CD4-positive, CD25-positive, alpha-beta regulatory T cell (primary cell): ENCODE measurements at regions not wholly inside any gene's neighbourhood (a gene's known extent, or its start where the extent isn't known, plus 50 kb on each side); places are given as distances from the start of the nearest gene placed in this dataset.
"Not testable (repeated sequence)": the region's sequence is repeated elsewhere in the genome, so short reads cannot be mapped to it uniquely, and the experiment has no call there.

Experiments used
- ATAC-seq, 2 donors: fragments of 150-1000 bp; cut with Tn5 transposase; one replicate each; pipeline ENCODE4 v1.10.0; 2021; ENCODE audit warnings: low read depth in 2 of 2, moderate number of reproducible peaks in 2 of 2, moderate library complexity in 1 of 2
- DNase-seq, 3 donors: peaks; one replicate each; pipeline versions ENCODE4 v3.0.0 to v3.0.0-alpha.2; 2012 to 2022; ENCODE audit warnings: mixed read lengths in 1 of 3
- H3K27ac ChIP-seq: one replicate; pipeline ENCODE4 v1.7.0; 2013; ENCODE audit warnings: mild to moderate bottlenecking, low read length; ENCODE audit not compliant: insufficient read depth, poor library complexity, severe bottlenecking
- H3K27me3 ChIP-seq: one replicate; pipeline ENCODE4 v1.7.0; 2013; ENCODE audit warnings: low read length; ENCODE audit not compliant: control insufficient read depth, insufficient read depth
- H3K36me3 ChIP-seq: one replicate; pipeline ENCODE4 v1.7.0; 2013; ENCODE audit warnings: mild to moderate bottlenecking, low read length, moderate library complexity; ENCODE audit not compliant: control insufficient read depth, insufficient read depth
- H3K4me1 ChIP-seq: 2 replicates; pipeline ENCODE4 v1.7.0; 2013; ENCODE audit warnings: mild to moderate bottlenecking, low read length; ENCODE audit not compliant: insufficient read depth, control insufficient read depth, poor library complexity, severe bottlenecking
- H3K4me3 ChIP-seq: one replicate; pipeline ENCODE4 v1.7.0; 2013; ENCODE audit warnings: low read depth, mild to moderate bottlenecking, low read length, moderate library complexity
- H3K9me3 ChIP-seq, 2 experiments: 1 replicate in 1 of 2; 2 replicates in 1 of 2; pipeline ENCODE4 v1.7.0; 2013; ENCODE audit warnings: low read length in 2 of 2, mild to moderate bottlenecking in 1 of 2, moderate library complexity in 1 of 2; ENCODE audit not compliant: control insufficient read depth in 2 of 2
- H3K27ac Mint-ChIP-seq, 3 donors: one replicate each; pipeline ENCODE4 v1.8.0; 2020 to 2022; ENCODE audit warnings: mild to moderate bottlenecking in 3 of 3, mixed read lengths in 3 of 3, moderate library complexity in 2 of 3
- H3K27me3 Mint-ChIP-seq: one replicate; pipeline ENCODE4 v1.8.0; 2022; ENCODE audit warnings: mild to moderate bottlenecking, mixed read lengths
- H3K36me3 Mint-ChIP-seq: one replicate; pipeline ENCODE4 v1.8.0; 2020; ENCODE audit warnings: mixed read lengths
- H3K4me1 Mint-ChIP-seq, 4 donors: one replicate each; pipeline ENCODE4 v1.8.0; 2020 to 2022; ENCODE audit warnings: mixed read lengths in 4 of 4, mild to moderate bottlenecking in 1 of 4
- H3K4me3 Mint-ChIP-seq, 4 donors: one replicate each; pipeline ENCODE4 v1.8.0; 2020 to 2022; ENCODE audit warnings: mild to moderate bottlenecking in 4 of 4, mixed read lengths in 4 of 4, moderate library complexity in 3 of 4
- H3K9me3 Mint-ChIP-seq, 7 donors: one replicate each; pipeline ENCODE4 v1.8.0; 2020 to 2022; ENCODE audit warnings: mixed read lengths in 7 of 7, mild to moderate bottlenecking in 3 of 7, moderate library complexity in 2 of 7

DNA sequence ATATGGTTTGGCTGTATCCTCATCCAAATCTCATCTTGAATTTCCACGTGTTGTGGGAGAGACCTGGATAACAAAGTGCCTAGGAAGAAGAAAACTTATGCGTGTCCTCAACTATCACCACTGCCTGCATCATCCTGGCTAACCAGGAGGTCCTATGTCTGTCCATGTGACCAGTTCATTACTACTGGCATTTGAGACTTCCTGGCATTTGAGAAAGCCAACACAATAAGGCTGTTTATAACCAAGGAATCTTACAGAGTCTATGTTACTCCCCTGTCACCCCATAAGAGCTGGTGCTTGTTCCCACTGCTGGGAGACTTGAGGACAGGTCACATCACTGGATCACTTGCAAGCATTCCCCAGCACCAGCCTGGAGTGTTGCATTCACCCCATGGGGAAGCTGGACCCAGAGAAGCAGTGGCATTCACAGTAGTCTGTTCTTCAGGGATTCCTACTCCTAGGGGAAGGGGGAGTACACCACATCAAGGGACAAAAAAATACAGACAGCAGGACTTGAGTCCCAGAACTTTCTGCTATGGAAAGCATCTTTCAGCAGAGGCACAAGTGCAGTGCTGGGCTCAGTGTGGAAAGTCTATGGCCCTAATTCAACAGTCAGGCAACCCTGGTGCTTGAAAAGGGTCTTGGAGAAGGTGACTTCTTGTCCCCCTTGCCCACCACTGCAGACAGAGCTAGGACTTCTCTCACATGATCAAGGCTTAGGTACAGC is 717.1 kb downstream of the SEMA5A start:
- ATAC-seq (no peak), DNase-seq (no peak)
- H3K36me3 Mint-ChIP-seq: no peaks in the 10 kb centered on the region
- H3K4me3 Mint-ChIP-seq: no peak overlapping the region
- no peaks in the 10 kb centered on the region for H3K27me3 ChIP-seq
- no peaks in the 10 kb centered on the region for H3K36me3 ChIP-seq
- H3K4me3 ChIP-seq: no peak overlapping the region
- H3K4me1 Mint-ChIP-seq: no peaks in the 10 kb centered on the region
- peaks cover 0 to 9% (median 5%) of the 10 kb centered on the region in 7 donors for H3K9me3 Mint-ChIP-seq
- H3K4me1 ChIP-seq: no peaks in the 10 kb centered on the region
- H3K27ac Mint-ChIP-seq: no peak overlapping the region
- H3K9me3 ChIP-seq: no peaks in the 10 kb centered on the region
- H3K27me3 Mint-ChIP-seq: no peaks in the 10 kb centered on the region
- H3K27ac ChIP-seq: no peak overlapping the region

DNA sequence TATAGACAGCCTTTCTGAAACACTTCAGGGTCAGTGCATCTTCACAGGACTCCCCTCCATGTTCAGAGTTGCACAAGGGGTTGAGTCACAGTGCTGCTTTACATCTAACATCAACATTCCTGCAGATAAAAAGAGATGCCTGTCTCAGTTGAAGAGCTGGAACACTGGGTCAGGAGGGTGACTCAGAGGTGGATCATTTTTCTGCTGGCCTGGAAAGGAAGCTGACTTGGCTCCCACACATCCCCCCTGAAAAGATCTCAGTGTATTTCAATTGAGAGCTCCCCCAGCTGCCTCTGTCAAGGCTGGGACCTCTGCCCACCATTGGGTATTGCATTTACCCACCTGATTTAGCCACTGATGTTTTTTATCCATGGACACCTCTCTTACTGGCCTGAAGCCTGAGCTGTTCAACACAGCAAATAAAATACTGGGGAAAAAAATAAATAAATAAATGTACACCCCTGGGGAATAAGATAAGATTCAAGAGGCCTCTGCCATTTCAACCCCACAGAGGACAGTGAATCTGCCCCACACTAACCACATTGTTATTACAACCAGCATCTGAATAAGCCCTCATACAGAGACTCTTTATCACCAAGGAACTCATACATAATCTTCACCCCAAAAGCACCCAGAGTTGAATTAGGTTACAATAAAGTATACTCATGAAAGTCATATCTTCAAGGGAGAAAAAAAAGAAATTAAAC is 716.4 kb downstream of the SEMA5A start:
- H3K4me1 ChIP-seq: no peaks in the 10 kb centered on the region
- no peak overlapping the region for H3K4me3 Mint-ChIP-seq
- no peak overlapping the region for H3K4me3 ChIP-seq
- H3K36me3 Mint-ChIP-seq: no peaks in the 10 kb centered on the region
- no peaks in the 10 kb centered on the region for H3K4me1 Mint-ChIP-seq
- H3K27me3 ChIP-seq: no peaks in the 10 kb centered on the region
- DNase-seq (no peak), ATAC-seq (no peak)
- no peaks in the 10 kb centered on the region for H3K36me3 ChIP-seq
- H3K27ac ChIP-seq: no peak overlapping the region
- H3K9me3 ChIP-seq: no peaks in the 10 kb centered on the region
- H3K27ac Mint-ChIP-seq: no peak overlapping the region
- no peaks in the 10 kb centered on the region for H3K27me3 Mint-ChIP-seq
- H3K9me3 Mint-ChIP-seq: peaks cover 0 to 11% (median 5%) of the 10 kb centered on the region in 7 donors

GRCh38 chr5:8831251-8831650 is 714.6 kb downstream of the SEMA5A start:
- Histone ChIP-seq H3K4me1 (no peaks in the 10 kb centered on the region), H3K36me3 (no peaks in the 10 kb centered on the region), H3K9me3 (no peaks in the 10 kb centered on the region), H3K4me3 (no peak overlapping the region), H3K27me3 (no peaks in the 10 kb centered on the region), H3K27ac (no peak overlapping the region)
- DNase-seq (no peak), ATAC-seq (no peak)
- no peaks in the 10 kb centered on the region for H3K36me3 Mint-ChIP-seq
- H3K27ac Mint-ChIP-seq: peak overlapping the region in 1 of 3 donors; percentile 65
- no peak overlapping the region for H3K4me3 Mint-ChIP-seq
- H3K27me3 Mint-ChIP-seq: no peaks in the 10 kb centered on the region
- peaks cover 0 to 11% (median 4%) of the 10 kb centered on the region in 7 donors for H3K9me3 Mint-ChIP-seq
- H3K4me1 Mint-ChIP-seq: no peaks in the 10 kb centered on the region

GRCh38 chr5:8831854-8832253 is 714.0 kb downstream of the SEMA5A start:
- Histone ChIP-seq H3K9me3 (no peaks in the 10 kb centered on the region), H3K27me3 (no peaks in the 10 kb centered on the region), H3K36me3 (no peaks in the 10 kb centered on the region), H3K4me3 (no peak overlapping the region), H3K27ac (no peak overlapping the region), H3K4me1 (no peaks in the 10 kb centered on the region)
- H3K27me3 Mint-ChIP-seq: no peaks in the 10 kb centered on the region
- no peak for DNase-seq
- H3K36me3 Mint-ChIP-seq: no peaks in the 10 kb centered on the region
- no peak for ATAC-seq
- peaks cover 0 to 11% (median 4%) of the 10 kb centered on the region in 7 donors for H3K9me3 Mint-ChIP-seq
- H3K4me3 Mint-ChIP-seq: no peak overlapping the region
- H3K4me1 Mint-ChIP-seq: no peaks in the 10 kb centered on the region
- no peak overlapping the region for H3K27ac Mint-ChIP-seq

- Mint-ChIP-seq H3K27me3 (no peaks in the 10 kb centered on the region), H3K27ac (no peak overlapping the region), H3K9me3 (peaks cover 1 to 21% (median 8%) of the 10 kb centered on the region in 7 donors), H3K36me3 (no peaks in the 10 kb centered on the region), H3K4me1 (no peaks in the 10 kb centered on the region), H3K4me3 (no peak overlapping the region)
- H3K27me3 ChIP-seq: no peaks in the 10 kb centered on the region
- no peaks in the 10 kb centered on the region for H3K4me1 ChIP-seq
- no peak overlapping the region for H3K27ac ChIP-seq
- H3K36me3 ChIP-seq: no peaks in the 10 kb centered on the region
- DNase-seq: no peak
- H3K9me3 ChIP-seq: no peaks in the 10 kb centered on the region
- no peak for ATAC-seq
- H3K4me3 ChIP-seq: no peak overlapping the region
These were observed 706.4 kb downstream of the SEMA5A start for GRCh38 chr5:8839361-8840055.

DNA sequence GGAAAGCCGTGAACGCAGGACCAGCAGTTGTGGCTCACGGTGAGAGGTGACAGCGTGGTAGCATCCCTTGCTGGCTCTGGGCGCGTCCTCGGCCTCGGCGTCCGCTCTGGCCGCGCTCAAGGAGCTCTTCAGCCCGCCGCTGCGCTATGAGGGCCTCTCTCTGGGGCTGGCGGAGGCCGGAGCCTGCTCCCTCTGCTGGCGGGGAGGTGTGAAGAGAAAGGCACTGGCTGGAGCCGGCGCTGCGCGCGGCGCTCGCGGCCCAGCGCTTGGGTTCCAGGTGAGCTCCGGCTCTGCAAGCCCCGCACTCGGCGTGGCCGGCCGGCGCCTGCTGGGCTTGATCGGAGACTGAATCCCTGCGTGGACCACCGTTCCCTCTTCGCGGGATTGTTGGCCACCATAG is 705.6 kb downstream of the SEMA5A start:
- Mint-ChIP-seq H3K27me3 (no peaks in the 10 kb centered on the region), H3K36me3 (no peaks in the 10 kb centered on the region), H3K4me1 (no peaks in the 10 kb centered on the region), H3K9me3 (peaks cover 1 to 21% (median 8%) of the 10 kb centered on the region in 7 donors), H3K27ac (no peak overlapping the region), H3K4me3 (no peak overlapping the region)
- Histone ChIP-seq H3K4me3 (no peak overlapping the region), H3K9me3 (no peaks in the 10 kb centered on the region), H3K36me3 (no peaks in the 10 kb centered on the region), H3K27ac (no peak overlapping the region), H3K4me1 (no peaks in the 10 kb centered on the region), H3K27me3 (no peaks in the 10 kb centered on the region)
- ATAC-seq (no peak), DNase-seq (no peak)

- not testable (repeated sequence) for H3K36me3 ChIP-seq, H3K4me3 Mint-ChIP-seq, DNase-seq, H3K27me3 Mint-ChIP-seq, H3K27ac Mint-ChIP-seq, ATAC-seq, H3K9me3 ChIP-seq, H3K36me3 Mint-ChIP-seq, H3K27me3 ChIP-seq, H3K4me1 Mint-ChIP-seq, H3K4me3 ChIP-seq, H3K4me1 ChIP-seq, H3K27ac ChIP-seq
- H3K9me3 Mint-ChIP-seq: peaks cover 1 to 21% (median 8%) of the 10 kb centered on the region in 7 donors
These were observed 705.1 kb downstream of the SEMA5A start for GRCh38 chr5:8840746-8841145.
